GM10248 (cell line): ENCODE measurements at regions not wholly inside any gene's neighbourhood (a gene's known extent, or its start where the extent isn't known, plus 50 kb on each side); places are given as distances from the start of the nearest gene placed in this dataset.

ENCODE experiments used
- CTCF ChIA-PET: fragments of 300-600 bp; sonication (Branson Sonifier 250); formaldehyde crosslinking; extraction: SDS; loops from one replicate; lab custom pipeline; 2021; ENCODE audit warnings: antibody characterized with exemption; lab: Yijun Ruan, JAX
- POLR2A ChIA-PET: fragments of 350-650 bp; sonication (Branson Sonifier 250); formaldehyde crosslinking; extraction: SDS; loops from one replicate; lab custom pipeline; 2020; ENCODE audit warnings: antibody characterized with exemption; lab: Yijun Ruan, JAX
- DNase-seq: peaks from one replicate; pipeline ENCODE4 v3.0.0; 2012; ENCODE audit errors: extremely low spot score
- TF ChIP-seq, protein P1 (sequence below): IDR thresholded peaks from 2 replicates; pipeline ENCODE4 v1.5.1; 2012; ENCODE audit warnings: mild to moderate bottlenecking, low read depth; ENCODE audit errors: extremely low read depth, missing control alignments, control extremely low read depth

DNA sequence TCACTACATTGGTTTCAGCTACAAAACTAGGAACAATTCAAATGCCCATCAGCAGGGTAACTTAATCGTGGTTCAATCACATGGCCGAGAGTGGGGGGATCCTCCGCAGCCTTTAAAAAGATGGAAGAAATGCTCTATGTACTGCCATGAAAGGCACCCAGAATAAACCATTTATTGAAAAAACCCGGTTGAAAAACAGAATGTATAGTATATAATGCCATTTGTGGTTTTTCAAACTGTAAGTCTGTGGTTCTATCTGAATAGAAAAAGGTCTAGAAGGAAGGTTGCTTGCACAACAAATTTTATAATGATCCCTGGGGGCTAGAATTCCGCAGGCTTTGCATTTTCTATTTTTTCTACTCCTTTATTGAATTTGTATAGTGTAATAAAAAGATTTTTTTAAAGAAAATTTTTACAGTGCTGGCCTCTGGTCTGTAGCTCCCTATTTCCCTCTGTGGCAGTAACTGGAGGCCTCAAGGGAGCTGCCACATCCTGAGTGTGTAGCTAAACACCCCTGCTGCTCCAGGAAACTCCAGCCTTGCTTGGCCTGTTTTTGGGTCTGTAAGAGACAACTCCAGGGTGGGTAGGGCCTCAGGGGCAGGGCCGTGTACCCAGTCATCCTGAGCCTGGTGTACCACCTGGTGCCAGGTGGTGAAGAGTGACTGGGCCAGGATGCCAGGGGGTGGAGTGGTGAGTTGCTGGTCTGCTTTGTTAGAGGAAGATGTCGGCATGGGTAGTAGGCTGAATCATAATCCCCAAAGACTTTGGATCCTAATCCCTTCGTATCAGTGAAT lies 51.5 kb upstream of the EPS8L3 start:
- ChIA-PET CTCF (interaction anchor here (1.2 to 3.4 kb wide), 7 partner anchors 10 to 175 kb away, joined by 4 to 15 read pairs (median 6); partner anchors contain the start of gene AHCYL1), POLR2A (no interaction called here)

DNA sequence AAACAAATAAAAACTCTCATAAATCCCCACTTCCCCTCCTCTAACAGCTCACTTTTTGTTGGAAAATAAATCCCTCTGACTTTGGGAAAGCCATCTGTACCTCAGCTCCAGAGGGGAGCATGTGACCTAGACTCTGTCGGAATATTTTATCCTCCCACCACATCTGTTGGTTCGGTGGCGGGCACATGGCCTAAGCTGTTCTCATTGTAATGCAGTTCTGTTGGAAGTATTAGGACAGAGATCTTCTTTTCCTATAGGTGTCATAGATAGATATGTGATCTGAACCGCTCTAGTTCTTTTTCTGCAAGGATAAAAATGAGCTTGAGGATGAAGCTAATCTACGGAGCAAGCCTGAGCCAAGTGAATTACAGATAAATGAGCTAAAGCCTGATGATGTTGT lies 50.5 kb upstream of the EPS8L3 start:
- DNase-seq = no peak
- POLR2A ChIA-PET = no interaction called here
- TF ChIP-seq, protein P1, sequence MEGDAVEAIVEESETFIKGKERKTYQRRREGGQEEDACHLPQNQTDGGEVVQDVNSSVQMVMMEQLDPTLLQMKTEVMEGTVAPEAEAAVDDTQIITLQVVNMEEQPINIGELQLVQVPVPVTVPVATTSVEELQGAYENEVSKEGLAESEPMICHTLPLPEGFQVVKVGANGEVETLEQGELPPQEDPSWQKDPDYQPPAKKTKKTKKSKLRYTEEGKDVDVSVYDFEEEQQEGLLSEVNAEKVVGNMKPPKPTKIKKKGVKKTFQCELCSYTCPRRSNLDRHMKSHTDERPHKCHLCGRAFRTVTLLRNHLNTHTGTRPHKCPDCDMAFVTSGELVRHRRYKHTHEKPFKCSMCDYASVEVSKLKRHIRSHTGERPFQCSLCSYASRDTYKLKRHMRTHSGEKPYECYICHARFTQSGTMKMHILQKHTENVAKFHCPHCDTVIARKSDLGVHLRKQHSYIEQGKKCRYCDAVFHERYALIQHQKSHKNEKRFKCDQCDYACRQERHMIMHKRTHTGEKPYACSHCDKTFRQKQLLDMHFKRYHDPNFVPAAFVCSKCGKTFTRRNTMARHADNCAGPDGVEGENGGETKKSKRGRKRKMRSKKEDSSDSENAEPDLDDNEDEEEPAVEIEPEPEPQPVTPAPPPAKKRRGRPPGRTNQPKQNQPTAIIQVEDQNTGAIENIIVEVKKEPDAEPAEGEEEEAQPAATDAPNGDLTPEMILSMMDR = no peak
- CTCF ChIA-PET = interaction anchor here (1.2 to 3.4 kb wide), 9 partner anchors 9 to 197 kb away, joined by 3 to 15 read pairs (median 5); partner anchors contain the start of gene AHCYL1

More for the DNA sequence above, 51.5 kb upstream of the EPS8L3 start:
- DNase-seq = no peak
- TF ChIP-seq, protein P1 = no peak
